PC-9 (cell line): ENCODE measurements at regions not wholly inside any gene's neighbourhood (a gene's known extent, or its start where the extent isn't known, plus 50 kb on each side); places are given as distances from the start of the nearest gene placed in this dataset.

Source experiments
- BruUV-seq: library from RNA; stranded (reverse); fragments of 400-500 nt; replicated peaks from 2 replicates; lab custom pipeline; 2021; lab: Mats Ljungman, UMichigan
- CTCF ChIA-PET: fragments of 300-600 bp; sonication (Branson Sonifier 250); formaldehyde crosslinking; loops from one replicate; lab custom pipeline; 2022; ENCODE audit warnings: antibody characterized with exemption; lab: Charles Lee
- POLR2A ChIA-PET: fragments of 300-600 bp; sonication (Branson Sonifier 250); formaldehyde crosslinking; loops from one replicate; lab custom pipeline; 2022; ENCODE audit warnings: antibody characterized with exemption; ENCODE audit not compliant: unreplicated experiment; lab: Charles Lee
- DNase-seq, 2 experiments: peaks; one replicate each; pipeline versions ENCODE4 v3.0.0 to v3.0.0-alpha.2; 2015 to 2022; ENCODE audit warnings: mixed read lengths in 1 of 2
- H2AFZ ChIP-seq: fragments of 200-600 bp; sonication (generic); 2 replicates; pipeline ENCODE4 v1.8.1; 2017; ENCODE audit warnings: antibody characterized with exemption
- H3F3A ChIP-seq: fragments of 200-600 bp; sonication (generic); 2 replicates; pipeline ENCODE4 v1.8.1; 2017; ENCODE audit warnings: antibody characterized with exemption, mild to moderate bottlenecking, low read depth; ENCODE audit not compliant: insufficient read depth
- H3K27ac ChIP-seq: fragments of 200-600 bp; sonication (generic); 2 replicates; pipeline ENCODE4 v1.6.1; 2016; ENCODE audit warnings: mixed run types
- H3K27me3 ChIP-seq: fragments of 200-600 bp; sonication (generic); 2 replicates; pipeline ENCODE4 v1.6.1; 2016; ENCODE audit warnings: low read depth, mixed run types; ENCODE audit not compliant: insufficient read depth
- H3K36me3 ChIP-seq: fragments of 200-600 bp; sonication (generic); 2 replicates; pipeline ENCODE4 v1.6.1; 2016; ENCODE audit warnings: low read depth, mixed run types
- H3K4me1 ChIP-seq: fragments of 200-600 bp; sonication (generic); replicated peaks from 2 replicates; pipeline ENCODE4 v1.6.1; 2016; ENCODE audit warnings: mixed run types; ENCODE audit not compliant: insufficient read depth
- H3K4me2 ChIP-seq: fragments of 200-600 bp; sonication (generic); 2 replicates; pipeline ENCODE4 v1.6.1; 2017; ENCODE audit warnings: mixed run types
- H3K4me3 ChIP-seq: fragments of 200-600 bp; sonication (generic); 2 replicates; pipeline ENCODE4 v1.6.1; 2016; ENCODE audit warnings: mixed run types
- H3K79me2 ChIP-seq: fragments of 200-600 bp; sonication (generic); 2 replicates; pipeline ENCODE4 v1.6.1; 2017; ENCODE audit warnings: low read depth, mixed run types
- H3K9me2 ChIP-seq: fragments of 200-600 bp; sonication (generic); 2 replicates; pipeline ENCODE4 v1.8.1; 2017; ENCODE audit warnings: mild to moderate bottlenecking; ENCODE audit not compliant: insufficient read depth
- H3K9me3 ChIP-seq: fragments of 200-600 bp; sonication (generic); 2 replicates; pipeline ENCODE4 v1.8.1; 2016; ENCODE audit warnings: low read depth; ENCODE audit not compliant: insufficient read depth
- H4K20me1 ChIP-seq: fragments of 200-600 bp; sonication (generic); 2 replicates; pipeline ENCODE4 v1.8.1; 2017; ENCODE audit not compliant: insufficient read depth
- CTCF ChIP-seq: fragments of 200-600 bp; sonication (generic); conservative IDR thresholded peaks from 2 replicates; pipeline ENCODE4 v1.6.1; 2017; ENCODE audit warnings: mixed run types, antibody characterized with exemption, mild to moderate bottlenecking, moderate library complexity
- EZH2 ChIP-seq: fragments of 200-600 bp; sonication (generic); IDR thresholded peaks from 2 replicates; pipeline ENCODE4 v1.8.0; 2017; ENCODE audit warnings: antibody characterized with exemption, low read depth
- intact Hi-C: fragments of 100-400 bp; cut with micrococcal nuclease; formaldehyde crosslinking; loops from one replicate; pipeline ENCODE4 v1.10.0; 2022; ENCODE audit not compliant: unreplicated experiment

DNA sequence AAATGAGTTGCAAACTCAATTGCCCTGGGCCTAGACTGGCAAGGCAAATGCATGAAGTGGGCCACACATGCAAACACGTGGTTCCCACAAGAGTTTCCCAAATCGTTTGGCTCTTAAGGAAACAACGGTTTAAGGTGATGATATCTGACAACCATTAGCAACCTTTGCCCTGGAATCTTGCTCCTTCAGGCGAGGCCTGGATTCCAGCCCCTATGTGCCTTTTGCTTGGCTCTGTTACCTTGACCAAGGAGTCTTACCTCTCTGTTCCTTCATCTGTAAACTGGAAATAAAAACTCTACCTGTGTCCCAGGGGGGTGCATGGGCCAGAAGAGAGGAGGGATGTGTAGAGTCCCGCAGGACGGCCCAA is 72.1 kb upstream of the CASZ1 start:
- H3K4me3 ChIP-seq, result no peak overlapping the region
- no peaks in the 10 kb centered on the region for H3K36me3 ChIP-seq
- no peak overlapping the region for H3K4me2 ChIP-seq
- no peaks in the 10 kb centered on the region for H3K9me2 ChIP-seq
- intact Hi-C loops, result loop anchor here (5.0 kb wide), 2 partner anchors 34 to 356 kb away; no protein-coding TSS in a partner anchor
- ChIA-PET POLR2A (no interaction called here), CTCF (no interaction called here)
- no peaks in the 10 kb centered on the region for H3K79me2 ChIP-seq
- BruUV-seq, result no TSS peak
- DNase-seq, result no peak
- H3F3A ChIP-seq, result no peaks in the 10 kb centered on the region
- TF ChIP-seq CTCF (no peak), EZH2 (no peak)
- H3K27me3 ChIP-seq, result no peaks in the 10 kb centered on the region
- H3K4me1 ChIP-seq, result no peaks in the 10 kb centered on the region
- no peaks in the 10 kb centered on the region for H3K9me3 ChIP-seq
- no peaks in the 10 kb centered on the region for H4K20me1 ChIP-seq
- no peak overlapping the region for H2AFZ ChIP-seq
- no peak overlapping the region for H3K27ac ChIP-seq

DNA sequence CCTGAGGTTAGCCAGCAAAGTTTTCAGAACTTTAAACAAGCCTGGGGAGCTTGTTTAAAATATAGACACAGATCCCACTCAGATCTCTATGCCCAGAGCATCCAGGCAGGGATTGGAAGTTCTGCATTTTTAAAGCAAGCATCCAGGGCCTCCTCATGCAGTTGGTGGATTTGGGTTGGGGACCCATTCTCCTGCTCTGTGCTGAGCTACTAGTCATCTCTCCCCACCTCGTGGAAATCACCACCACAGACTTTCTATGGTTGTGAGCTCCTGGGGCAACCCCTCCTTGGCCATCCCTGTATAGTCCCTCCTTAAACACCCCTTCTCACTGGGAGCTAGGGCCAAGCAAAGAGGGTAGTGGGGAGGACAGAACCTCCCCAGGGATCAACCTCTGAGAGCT is 73.5 kb upstream of the CASZ1 start:
- Histone ChIP-seq H4K20me1 (no peaks in the 10 kb centered on the region), H3K4me1 (no peaks in the 10 kb centered on the region), H3K9me3 (no peaks in the 10 kb centered on the region), H3K9me2 (no peaks in the 10 kb centered on the region), H3K27ac (no peak overlapping the region), H3K79me2 (no peaks in the 10 kb centered on the region), H3K4me2 (no peak overlapping the region), H3K36me3 (no peaks in the 10 kb centered on the region), H3K4me3 (no peak overlapping the region), H2AFZ (no peak overlapping the region), H3F3A (no peaks in the 10 kb centered on the region), H3K27me3 (no peaks in the 10 kb centered on the region)
- ChIA-PET POLR2A (interaction anchor here (0.6 kb wide), 1 partner anchor 28 kb away, joined by 4 read pairs; no protein-coding TSS in a partner anchor), CTCF (interaction anchor here (0.6 kb wide), 1 partner anchor 41 kb away, joined by 3 read pairs; no protein-coding TSS in a partner anchor)
- intact Hi-C loops, result loop anchor here (5.0 kb wide), 2 partner anchors 32 to 358 kb away; no protein-coding TSS in a partner anchor
- no TSS peak for BruUV-seq
- no peak for DNase-seq
- TF ChIP-seq EZH2 (no peak), CTCF (no peak)

DNA sequence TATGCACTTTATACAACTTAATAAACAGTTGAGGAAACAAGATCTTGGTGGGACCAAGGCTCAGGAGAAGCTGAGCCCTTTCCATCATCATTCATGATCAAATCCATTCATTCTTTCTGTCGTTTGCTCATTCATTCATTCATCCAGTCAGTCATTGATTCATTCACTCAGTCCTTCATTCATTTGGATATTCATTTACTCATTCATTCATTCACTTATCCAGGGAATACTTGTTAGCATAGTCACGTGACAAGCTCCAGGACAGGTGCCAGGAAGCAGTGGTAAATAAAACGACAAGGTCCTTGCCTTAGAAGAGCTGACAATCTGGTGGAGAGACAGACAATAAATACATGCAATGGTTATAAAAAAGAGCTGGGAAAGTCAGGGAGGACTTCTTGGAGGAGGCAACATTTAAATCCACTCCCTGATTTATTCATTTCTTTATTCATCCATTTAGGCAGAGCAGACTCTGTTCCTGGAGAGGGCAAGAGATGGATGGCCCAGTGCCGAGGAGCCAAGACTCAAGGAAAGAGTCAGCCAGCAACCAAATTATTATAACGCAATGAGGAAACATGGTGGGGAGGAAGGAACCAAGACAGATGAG is 74.1 kb upstream of the CASZ1 start:
- BruUV-seq, result no TSS peak
- TF ChIP-seq EZH2 (no peak), CTCF (no peak)
- H3K9me2 ChIP-seq, result no peaks in the 10 kb centered on the region
- H3K36me3 ChIP-seq, result no peaks in the 10 kb centered on the region
- no peak overlapping the region for H3K4me2 ChIP-seq
- ChIA-PET CTCF (no interaction called here), POLR2A (no interaction called here)
- no peak for DNase-seq
- no peaks in the 10 kb centered on the region for H4K20me1 ChIP-seq
- H3K79me2 ChIP-seq, result no peaks in the 10 kb centered on the region
- no peak overlapping the region for H3K27ac ChIP-seq
- no peaks in the 10 kb centered on the region for H3K27me3 ChIP-seq
- intact Hi-C loops, result no loop called here
- H2AFZ ChIP-seq, result no peak overlapping the region
- H3K4me3 ChIP-seq, result no peak overlapping the region
- no peaks in the 10 kb centered on the region for H3K4me1 ChIP-seq
- H3F3A ChIP-seq, result no peaks in the 10 kb centered on the region
- H3K9me3 ChIP-seq, result no peaks in the 10 kb centered on the region
